A549 (cell line): ENCODE measurements at regions not wholly inside any gene's neighbourhood (a gene's known extent, or its start where the extent isn't known, plus 50 kb on each side); places are given as distances from the start of the nearest gene placed in this dataset.

Experiments
- EP300 ChIP-seq, 2 experiments: fragments of >200 bp; sonication (Bioruptor Twin); formaldehyde crosslinking; IDR thresholded peaks; 2 replicates in 1 of 2; 3 replicates in 1 of 2; pipeline ENCODE4 v1.6.1; 2016 to 2017
- FOSL2 ChIP-seq, 2 experiments: fragments of 450-650 bp in 1 of 2; fragments of >200 bp in 1 of 2; sonication (Bioruptor Twin) in 1 of 2; formaldehyde crosslinking; IDR thresholded peaks; 2 replicates each; pipeline versions ENCODE4 v1.5.0 to v1.6.1; 2016 to 2020; ENCODE audit warnings: mild to moderate bottlenecking in 1 of 2, moderate library complexity in 1 of 2
- JUNB ChIP-seq: fragments of >200 bp; sonication (Bioruptor Twin); formaldehyde crosslinking; IDR thresholded peaks from 2 replicates; pipeline ENCODE4 v1.6.1; 2016
- MAFK ChIP-seq: fragments of 450-650 bp; IDR thresholded peaks from 2 replicates; pipeline ENCODE4 v1.6.1; 2014; ENCODE audit not compliant: partially characterized antibody
- MAZ ChIP-seq: fragments of 150-350 bp; IDR thresholded peaks from 2 replicates; pipeline ENCODE4 v1.6.1; 2014; ENCODE audit warnings: antibody characterized with exemption, low read depth, low read length, borderline replicate concordance
- RAD21 ChIP-seq, 2 experiments: fragments of >200 bp in 1 of 2; sonication (Bioruptor Twin) in 1 of 2; formaldehyde crosslinking in 1 of 2; IDR thresholded peaks in 1 of 2; conservative IDR thresholded peaks in 1 of 2; 2 replicates in 1 of 2; 3 replicates in 1 of 2; pipeline ENCODE4 v1.6.1; 2012 to 2018; ENCODE audit warnings: inconsistent platforms in 1 of 2

DNA sequence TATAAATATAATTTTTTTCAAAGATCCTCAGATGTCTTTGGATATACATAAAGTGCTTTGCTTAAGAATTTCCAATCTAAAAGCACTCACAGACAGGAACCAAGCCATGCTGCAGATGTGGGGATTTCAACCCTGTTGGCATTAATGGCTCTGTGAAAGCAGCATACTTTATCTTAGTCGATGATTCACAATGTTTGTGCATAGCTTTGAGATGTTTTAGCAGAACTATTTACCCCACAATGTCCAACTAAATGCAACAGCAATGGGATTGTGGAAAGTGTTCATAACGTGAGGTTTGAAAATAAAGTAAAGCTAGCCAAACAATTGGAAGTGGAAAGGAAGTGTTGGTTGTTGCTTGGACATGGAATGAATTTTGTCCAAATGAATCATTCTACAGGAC is 371.4 kb downstream of the SOX2 start:
- TF ChIP-seq RAD21 (conservative IDR thresholded peaks at IDR 0.05 in 1 of 2, IDR thresholded peaks at IDR 0.05 in 1 of 2) = no peak; a peak in 1 of 5 replicates
- no peak for TF ChIP-seq EP300 (IDR thresholded peaks at IDR 0.05)
- peak; percentile 40; the same call in 1 of the 2 replicates for TF ChIP-seq JUNB
- no peak for TF ChIP-seq MAFK
- TF ChIP-seq MAZ = no peak
- TF ChIP-seq FOSL2 (IDR thresholded peaks at IDR 0.05) = no peak
- TF ChIP-seq FOSL2 (CRISPR knock-in tag; IDR thresholded peaks at IDR 0.05) = peak; percentile 65
